IPS-18a (cell line): ENCODE measurements at regions not wholly inside any gene's neighbourhood (a gene's known extent, or its start where the extent isn't known, plus 50 kb on each side); places are given as distances from the start of the nearest gene placed in this dataset.

Experiments
- H3K27ac ChIP-seq: one replicate; pipeline ENCODE4 v1.5.1; 2013; ENCODE audit warnings: low read length
- H3K27me3 ChIP-seq: one replicate; pipeline ENCODE4 v1.6.1; 2013; ENCODE audit warnings: mild to moderate bottlenecking, low read length; ENCODE audit not compliant: control insufficient read depth, insufficient read depth
- H3K36me3 ChIP-seq: one replicate; pipeline ENCODE4 v1.6.1; 2013; ENCODE audit warnings: low read depth, low read length; ENCODE audit not compliant: control insufficient read depth
- H3K4me1 ChIP-seq: one replicate; pipeline ENCODE4 v1.6.1; 2013; ENCODE audit warnings: low read depth, low read length; ENCODE audit not compliant: control insufficient read depth
- H3K4me3 ChIP-seq: one replicate; pipeline ENCODE4 v1.5.1; 2013; ENCODE audit warnings: low read length
- H3K9ac ChIP-seq: one replicate; pipeline ENCODE4 v1.6.1; 2013; ENCODE audit warnings: mild to moderate bottlenecking, low read length, moderate library complexity
- H3K9me3 ChIP-seq: one replicate; pipeline ENCODE4 v1.6.1; 2013; ENCODE audit warnings: low read depth, low read length; ENCODE audit not compliant: control insufficient read depth

DNA sequence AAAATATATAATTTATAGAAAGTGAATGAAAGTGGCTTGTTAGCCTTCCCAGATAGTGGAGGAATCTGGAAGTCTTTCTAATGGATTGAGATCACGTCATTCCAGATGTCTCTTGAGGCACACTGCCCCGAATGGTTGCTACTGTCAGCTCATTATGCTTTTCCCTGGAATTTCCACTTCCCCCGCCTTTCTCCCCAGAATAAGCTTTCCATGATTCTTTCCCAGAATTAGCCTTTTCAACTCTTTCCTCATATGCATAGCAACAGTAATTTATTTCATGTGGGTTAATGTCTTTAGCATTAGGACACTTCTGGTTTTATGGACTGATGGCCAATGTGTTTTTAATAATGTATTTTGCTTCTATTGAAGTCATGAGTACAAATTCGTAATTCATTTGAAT, 81.5 kb downstream of the PALM2AKAP2 start:
- H3K4me3 ChIP-seq: no peak overlapping the region
- no peak overlapping the region for H3K27ac ChIP-seq
- no peaks in the 10 kb centered on the region for H3K27me3 ChIP-seq
- no peaks in the 10 kb centered on the region for H3K36me3 ChIP-seq
- peaks cover 3% of the 10 kb centered on the region for H3K4me1 ChIP-seq
- H3K9ac ChIP-seq: no peak overlapping the region
- H3K9me3 ChIP-seq: no peaks in the 10 kb centered on the region

DNA sequence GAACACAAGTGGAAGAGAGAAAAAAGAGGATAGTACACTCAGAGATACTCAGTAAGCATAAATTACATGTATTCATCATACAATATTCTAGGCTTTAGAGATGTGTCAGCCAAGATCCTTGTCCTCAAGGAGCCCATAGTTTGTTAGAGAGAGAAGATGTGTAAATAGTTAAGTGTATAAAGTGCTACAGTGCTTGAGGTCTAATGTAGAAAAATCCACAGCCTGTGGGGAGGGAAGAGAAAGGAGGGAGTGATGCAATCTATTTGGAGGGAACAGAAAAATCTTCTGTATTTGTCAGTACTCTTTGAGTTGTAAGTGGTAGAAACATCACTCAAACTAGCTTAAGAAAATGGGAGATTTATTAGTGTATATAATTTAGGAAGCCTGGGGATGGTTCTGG, 81.9 kb downstream of the PALM2AKAP2 start:
- no peaks in the 10 kb centered on the region for H3K36me3 ChIP-seq
- no peak overlapping the region for H3K27ac ChIP-seq
- H3K4me3 ChIP-seq: no peak overlapping the region
- H3K9me3 ChIP-seq: no peaks in the 10 kb centered on the region
- H3K4me1 ChIP-seq: peaks cover 1% of the 10 kb centered on the region
- H3K9ac ChIP-seq: no peak overlapping the region
- H3K27me3 ChIP-seq: no peaks in the 10 kb centered on the region

DNA sequence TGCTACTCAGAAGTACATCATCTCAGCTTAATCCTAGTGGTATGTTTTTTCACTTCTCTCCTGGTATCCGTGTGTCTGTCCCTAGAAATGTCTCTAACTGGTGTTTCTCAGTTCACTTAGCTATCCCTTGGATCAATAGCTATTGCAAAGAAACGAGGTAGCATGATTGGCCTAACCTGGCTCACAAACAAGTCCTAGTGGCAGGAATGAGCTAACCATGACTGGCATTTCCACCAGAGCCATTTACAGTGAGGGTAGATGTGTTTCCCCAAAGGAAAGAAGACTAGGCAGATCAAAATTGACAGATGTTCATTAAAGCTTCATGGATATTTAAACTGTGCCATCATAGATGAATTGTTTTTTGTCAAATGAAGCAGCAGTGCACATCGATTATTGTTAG, 82.5 kb downstream of the PALM2AKAP2 start:
- Histone ChIP-seq H3K4me3 (no peak overlapping the region), H3K9ac (no peak overlapping the region), H3K9me3 (no peaks in the 10 kb centered on the region), H3K4me1 (no peaks in the 10 kb centered on the region), H3K27me3 (no peaks in the 10 kb centered on the region), H3K36me3 (no peaks in the 10 kb centered on the region), H3K27ac (no peak overlapping the region)

DNA sequence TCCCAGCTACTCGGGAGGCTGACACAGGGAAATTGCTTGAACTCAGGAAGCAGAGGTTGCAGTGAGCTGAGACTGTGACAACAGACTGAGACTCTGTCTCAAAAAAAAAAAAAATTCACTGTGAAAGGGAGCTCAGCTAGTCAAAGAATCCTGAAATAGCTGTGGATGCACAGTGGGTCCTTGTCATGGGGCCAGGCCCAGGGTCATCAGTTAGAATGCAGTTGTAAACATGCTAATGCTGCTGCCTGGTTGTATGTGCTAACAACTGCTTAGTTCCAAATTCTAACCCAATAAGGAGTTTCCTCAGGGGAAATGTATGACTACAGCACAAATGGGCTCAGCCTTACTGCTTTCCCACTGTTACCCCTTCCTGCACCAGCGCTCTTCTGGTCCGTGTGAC, 84.0 kb downstream of the PALM2AKAP2 start:
- no peak overlapping the region for H3K9ac ChIP-seq
- H3K36me3 ChIP-seq: no peaks in the 10 kb centered on the region

DNA sequence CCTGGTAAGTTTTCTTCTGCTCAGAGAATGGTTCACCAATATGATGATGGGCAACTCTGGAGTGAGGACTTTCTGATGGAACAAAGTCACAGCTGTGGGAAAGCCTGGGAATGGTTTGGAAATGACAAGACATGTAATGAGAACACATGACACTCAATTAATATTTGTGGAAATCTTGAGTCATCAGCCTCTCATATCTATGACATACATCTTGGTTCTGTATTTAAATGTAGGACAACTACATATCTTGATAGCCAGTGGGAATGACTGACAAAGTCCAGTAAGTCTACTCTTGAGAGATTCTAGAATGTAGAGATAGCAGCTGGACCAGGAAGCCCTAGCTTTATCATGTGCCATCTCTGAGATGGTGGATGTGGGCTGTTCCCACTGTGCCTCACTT, 85.5 kb downstream of the PALM2AKAP2 start:
- H3K27ac ChIP-seq: no peak overlapping the region
- H3K9ac ChIP-seq: no peak overlapping the region
- H3K27me3 ChIP-seq: no peaks in the 10 kb centered on the region
- no peaks in the 10 kb centered on the region for H3K36me3 ChIP-seq
- H3K4me3 ChIP-seq: no peak overlapping the region
- H3K9me3 ChIP-seq: no peaks in the 10 kb centered on the region
- H3K4me1 ChIP-seq: peaks cover 9% of the 10 kb centered on the region

More for the DNA sequence above, 84.0 kb downstream of the PALM2AKAP2 start:
- Histone ChIP-seq H3K4me3 (no peak overlapping the region), H3K9me3 (no peaks in the 10 kb centered on the region), H3K4me1 (peaks cover 9% of the 10 kb centered on the region), H3K27me3 (no peaks in the 10 kb centered on the region), H3K27ac (no peak overlapping the region)

DNA sequence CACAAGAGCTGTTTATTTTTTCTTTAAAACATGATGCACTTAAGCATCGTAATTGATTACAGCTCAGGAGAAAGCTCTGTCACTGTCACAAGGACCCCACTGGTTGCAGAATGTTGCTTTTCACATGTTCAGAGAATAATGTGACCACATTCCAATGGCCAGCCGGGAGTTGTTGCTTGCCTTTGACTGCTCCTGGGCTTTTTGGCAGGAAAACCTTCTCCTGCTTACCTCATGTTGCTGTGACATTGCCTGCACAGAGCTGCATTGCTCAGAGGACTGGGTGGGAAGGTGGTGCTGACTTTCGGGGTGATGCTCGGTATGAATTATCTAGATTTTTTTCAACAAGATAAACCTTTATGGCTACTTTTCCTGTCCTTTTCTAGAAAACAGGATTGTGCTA, 88.2 kb downstream of the PALM2AKAP2 start:
- Histone ChIP-seq H3K9ac (no peak overlapping the region), H3K27me3 (no peaks in the 10 kb centered on the region), H3K4me3 (no peak overlapping the region), H3K9me3 (no peaks in the 10 kb centered on the region), H3K4me1 (peaks cover 9% of the 10 kb centered on the region), H3K27ac (no peak overlapping the region), H3K36me3 (no peaks in the 10 kb centered on the region)

DNA sequence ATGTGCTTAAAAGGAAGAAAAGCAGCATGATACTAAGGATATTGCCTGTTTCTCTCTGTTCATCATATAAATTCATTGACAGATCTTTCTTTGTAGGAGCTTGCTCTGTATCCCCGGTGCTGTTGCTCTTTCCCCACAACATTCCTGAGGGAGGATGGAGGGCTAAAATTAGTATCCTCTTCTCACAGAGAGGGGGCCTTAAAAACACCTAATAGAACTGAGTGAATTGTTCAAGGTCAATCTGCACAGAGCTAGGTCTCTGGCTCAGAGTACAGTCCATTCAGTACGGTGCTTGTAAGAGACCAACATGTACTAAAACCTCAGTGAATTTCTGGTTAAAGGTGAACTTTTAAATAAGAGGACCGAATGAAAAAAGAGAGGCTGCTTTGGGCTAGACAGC, 88.7 kb downstream of the PALM2AKAP2 start:
- H3K9ac ChIP-seq: no peak overlapping the region
- no peaks in the 10 kb centered on the region for H3K36me3 ChIP-seq
- no peaks in the 10 kb centered on the region for H3K27me3 ChIP-seq
- no peaks in the 10 kb centered on the region for H3K9me3 ChIP-seq
- peaks cover 9% of the 10 kb centered on the region for H3K4me1 ChIP-seq
- H3K27ac ChIP-seq: no peak overlapping the region
- H3K4me3 ChIP-seq: no peak overlapping the region

DNA sequence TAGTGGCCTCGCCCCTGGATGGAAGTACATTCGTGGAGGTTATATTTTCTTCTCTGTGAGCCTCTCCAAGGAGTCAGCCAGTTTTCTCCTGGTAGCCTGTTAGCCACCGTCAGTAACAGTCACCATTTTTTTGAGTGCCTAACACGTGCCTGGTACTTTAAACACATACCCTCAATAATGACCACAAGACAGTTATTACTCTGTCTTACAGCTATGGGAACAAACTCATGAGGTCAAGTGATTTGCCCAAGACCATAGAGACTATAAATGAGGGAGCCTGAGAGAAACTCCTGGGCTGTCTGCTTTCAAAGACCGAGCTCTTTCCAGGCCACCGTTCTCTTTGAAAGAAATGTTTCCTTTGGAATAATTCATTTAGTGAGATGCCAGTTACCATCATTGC, 90.4 kb downstream of the PALM2AKAP2 start:
- no peak overlapping the region for H3K27ac ChIP-seq
- H3K4me3 ChIP-seq: no peak overlapping the region

DNA sequence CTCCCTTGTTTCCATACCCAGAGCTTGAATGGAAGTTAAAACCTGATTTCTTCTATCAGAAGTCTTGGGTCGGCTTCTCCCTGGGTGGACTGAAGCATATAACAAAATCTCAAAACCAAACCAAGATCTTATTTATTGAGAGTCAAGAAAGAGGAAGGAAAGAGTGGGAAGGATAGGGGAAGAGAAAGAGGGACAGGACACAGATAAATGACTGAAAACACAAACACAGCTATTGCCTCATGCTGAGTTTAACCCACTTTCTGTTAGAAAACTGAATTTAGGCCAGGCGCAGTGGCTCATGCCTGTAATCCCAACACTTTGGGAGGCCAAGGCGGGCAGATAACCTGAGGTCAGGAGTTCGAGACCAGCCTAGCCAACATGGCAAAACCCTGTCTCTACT, 92.9 kb downstream of the PALM2AKAP2 start:
- Histone ChIP-seq H3K9me3 (no peaks in the 10 kb centered on the region), H3K4me3 (no peak overlapping the region), H3K36me3 (no peaks in the 10 kb centered on the region), H3K27me3 (no peaks in the 10 kb centered on the region), H3K4me1 (peaks cover 9% of the 10 kb centered on the region), H3K9ac (no peak overlapping the region), H3K27ac (no peak overlapping the region)

More for the DNA sequence above, 90.4 kb downstream of the PALM2AKAP2 start:
- H3K9ac ChIP-seq: no peak overlapping the region
- peaks cover 9% of the 10 kb centered on the region for H3K4me1 ChIP-seq
- no peaks in the 10 kb centered on the region for H3K27me3 ChIP-seq
- no peaks in the 10 kb centered on the region for H3K9me3 ChIP-seq
- no peaks in the 10 kb centered on the region for H3K36me3 ChIP-seq

DNA sequence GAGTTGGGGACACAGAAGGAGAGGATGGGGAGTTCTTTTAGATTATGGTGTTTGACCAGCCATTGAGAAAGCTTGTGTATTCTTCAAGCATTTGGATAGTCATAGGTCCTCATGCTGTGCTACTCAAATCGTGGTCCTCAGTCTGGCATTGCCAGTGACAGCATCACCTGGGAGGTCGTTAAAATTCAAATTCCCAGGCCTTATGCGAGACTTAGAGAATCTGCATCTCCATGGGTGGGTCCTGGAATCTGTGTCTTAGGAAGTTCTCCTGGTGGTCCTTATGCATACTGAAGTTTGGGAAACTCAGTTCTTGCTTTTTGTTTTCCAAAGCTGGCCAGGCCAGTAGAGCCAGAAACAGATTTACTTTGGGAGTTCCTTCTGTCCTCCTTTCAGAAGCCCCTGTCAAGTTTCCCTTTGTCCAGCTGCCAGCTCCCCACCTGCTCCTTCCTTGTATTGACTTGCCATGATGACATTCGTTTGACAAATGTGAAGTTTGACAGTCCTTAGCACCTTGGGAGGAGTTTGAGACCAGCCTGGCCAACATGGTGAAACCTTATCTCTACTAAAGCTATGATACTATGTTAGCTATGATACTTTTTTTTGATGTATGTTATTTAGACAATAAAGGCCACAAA, 95.6 kb downstream of the PALM2AKAP2 start:
- no peak overlapping the region for H3K27ac ChIP-seq

DNA sequence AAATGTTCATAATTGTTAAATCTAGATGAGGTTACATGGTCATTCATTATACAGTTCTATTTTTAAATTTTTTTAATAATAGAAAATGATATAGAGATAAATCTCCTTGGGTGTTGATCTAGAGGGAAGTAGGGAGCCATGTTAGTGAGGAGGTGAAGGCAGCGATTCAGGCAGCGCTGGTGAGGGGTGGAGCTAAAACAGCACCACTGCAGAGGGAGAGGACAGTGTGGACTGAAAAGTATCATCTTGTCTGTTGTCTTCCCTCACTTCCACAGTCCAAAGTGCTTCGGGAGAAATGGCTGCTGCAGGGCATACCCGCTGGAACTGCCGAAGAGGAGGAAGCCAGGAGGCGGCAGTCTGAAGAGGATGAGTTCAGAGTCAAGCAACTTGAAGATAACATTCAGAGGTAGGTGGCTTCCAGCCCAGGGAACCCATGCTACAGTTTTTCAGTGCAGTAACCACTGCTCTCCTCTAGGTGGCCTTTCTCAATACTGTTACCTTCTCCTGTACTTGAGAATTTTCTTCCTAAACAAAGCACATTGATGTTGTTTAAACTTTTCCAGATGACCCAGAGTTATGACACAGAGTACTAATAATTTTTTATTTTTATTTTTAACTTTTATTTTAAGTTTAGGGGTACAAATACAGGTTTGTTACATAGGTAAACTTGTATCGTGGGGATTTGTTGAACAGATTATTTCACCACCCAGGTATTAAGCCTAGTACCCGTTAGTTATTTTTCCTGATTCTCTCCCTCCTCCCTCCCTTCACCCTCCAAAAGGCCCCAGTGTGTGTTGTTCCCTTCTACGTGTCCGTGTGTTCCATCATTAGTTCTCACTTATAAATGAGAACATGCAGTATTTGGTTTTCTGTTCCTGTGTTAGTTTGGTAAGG, 100.5 kb downstream of the PALM2AKAP2 start:
- no peak overlapping the region for H3K27ac ChIP-seq
- H3K36me3 ChIP-seq: no peaks in the 10 kb centered on the region
- H3K4me1 ChIP-seq: no peaks in the 10 kb centered on the region
- H3K9ac ChIP-seq: no peak overlapping the region
- H3K9me3 ChIP-seq: no peaks in the 10 kb centered on the region
- no peaks in the 10 kb centered on the region for H3K27me3 ChIP-seq
- no peak overlapping the region for H3K4me3 ChIP-seq

More for the DNA sequence above, 95.6 kb downstream of the PALM2AKAP2 start:
- Histone ChIP-seq H3K36me3 (no peaks in the 10 kb centered on the region), H3K9me3 (no peaks in the 10 kb centered on the region), H3K4me1 (no peaks in the 10 kb centered on the region), H3K9ac (no peak overlapping the region), H3K27me3 (no peaks in the 10 kb centered on the region), H3K4me3 (no peak overlapping the region)

DNA sequence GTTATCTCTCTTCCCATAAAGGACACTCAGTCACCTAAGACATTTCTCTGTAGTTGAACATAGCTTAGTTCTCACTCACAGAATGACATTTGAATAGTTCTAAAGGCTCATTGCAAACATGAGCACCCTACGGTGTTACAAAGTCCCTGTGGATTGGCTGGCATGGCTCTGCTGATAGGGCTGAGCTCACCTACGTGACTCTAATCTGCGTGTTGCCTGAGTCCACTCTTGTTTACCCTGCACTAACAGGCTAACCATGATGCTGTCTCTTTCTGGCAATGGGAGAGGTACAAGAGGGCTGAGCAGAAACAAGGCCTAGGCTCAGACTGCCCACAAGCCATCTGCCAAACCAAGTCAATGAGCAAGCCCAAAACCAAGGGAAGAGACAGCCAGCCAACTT, 103.6 kb downstream of the PALM2AKAP2 start:
- Histone ChIP-seq H3K27ac (no peak overlapping the region), H3K27me3 (no peaks in the 10 kb centered on the region), H3K36me3 (no peaks in the 10 kb centered on the region), H3K4me1 (no peaks in the 10 kb centered on the region), H3K4me3 (no peak overlapping the region), H3K9me3 (no peaks in the 10 kb centered on the region), H3K9ac (no peak overlapping the region)
